SK-N-SH (cell line): ENCODE measurements at regions not wholly inside any gene's neighbourhood (a gene's known extent, or its start where the extent isn't known, plus 50 kb on each side); places are given as distances from the start of the nearest gene placed in this dataset.

Experiments used
- CTCF ChIA-PET: fragments of 300-600, 350-600 bp; formaldehyde crosslinking; extraction: SDS; loops from one replicate; lab custom pipeline; 2021; lab: Yijun Ruan, JAX
- POLR2A ChIA-PET: fragments of 350-600 bp; sonication (Branson Sonifier 250); formaldehyde crosslinking; extraction: SDS; loops from one replicate; lab custom pipeline; 2020; ENCODE audit warnings: antibody characterized with exemption, inconsistent platforms; lab: Yijun Ruan, JAX
- DNase-seq: peaks from one replicate; pipeline ENCODE4 v3.0.0; 2012
- H2AFZ ChIP-seq: fragments of 200-600 bp; sonication (generic); 2 replicates; pipeline ENCODE4 v1.8.1; 2016; ENCODE audit warnings: antibody characterized with exemption, mild to moderate bottlenecking, low read depth
- H3F3A ChIP-seq: fragments of 200-600 bp; sonication (generic); replicated peaks from 2 replicates; pipeline ENCODE3; 2016; ENCODE audit warnings: antibody characterized with exemption, mild to moderate bottlenecking; ENCODE audit not compliant: insufficient read depth
- H3K27ac ChIP-seq, 2 experiments: fragments of 200-500 bp in 1 of 2; fragments of 200-600 bp in 1 of 2; sonication (Bioruptor generic) in 1 of 2; sonication (generic), shearing (Covaris generic) in 1 of 2; 2 replicates each; pipeline versions ENCODE4 v1.5.1 to v1.6.1; 2014 to 2016; ENCODE audit warnings: low read depth in 2 of 2, inconsistent platforms in 1 of 2, low read length in 1 of 2, mild to moderate bottlenecking in 1 of 2, mixed read lengths in 1 of 2
- H3K27me3 ChIP-seq: fragments of 200-600 bp; sonication (generic), shearing (Covaris generic); 2 replicates; pipeline ENCODE4 v1.6.1; 2016; ENCODE audit warnings: mixed run types; ENCODE audit not compliant: insufficient read depth
- H3K36me3 ChIP-seq, 2 experiments: fragments of 200-500 bp in 1 of 2; fragments of 200-600 bp in 1 of 2; sonication (Bioruptor generic) in 1 of 2; sonication (generic) in 1 of 2; replicated peaks in 1 of 2; 2 replicates each; pipeline versions ENCODE3 to v1.5.1; 2014 to 2016; ENCODE audit warnings: low read length in 1 of 2, mild to moderate bottlenecking in 1 of 2; ENCODE audit not compliant: insufficient read depth in 2 of 2, control insufficient read depth in 1 of 2
- H3K4me1 ChIP-seq, 2 experiments: fragments of 200-500 bp in 1 of 2; fragments of 200-600 bp in 1 of 2; sonication (Bioruptor generic) in 1 of 2; sonication (generic), shearing (Covaris generic) in 1 of 2; 2 replicates each; pipeline versions ENCODE4 v1.5.1 to v1.6.1; 2014 to 2016; ENCODE audit warnings: low read depth in 1 of 2, low read length in 1 of 2, mixed run types in 1 of 2; ENCODE audit not compliant: insufficient read depth in 2 of 2, control insufficient read depth in 1 of 2
- H3K4me2 ChIP-seq: fragments of 200-600 bp; sonication (generic), shearing (Covaris generic); 2 replicates; pipeline ENCODE4 v1.6.1; 2017; ENCODE audit warnings: mixed run types
- H3K4me3 ChIP-seq, 2 experiments: fragments of 200-500 bp in 1 of 2; fragments of 200-600 bp in 1 of 2; sonication (Bioruptor generic) in 1 of 2; sonication (generic), shearing (Covaris generic) in 1 of 2; 2 replicates each; pipeline versions ENCODE4 v1.5.1 to v1.8.1; 2014 to 2016; ENCODE audit warnings: low read depth in 2 of 2, inconsistent platforms in 1 of 2, low read length in 1 of 2, mild to moderate bottlenecking in 1 of 2, mixed read lengths in 1 of 2, moderate library complexity in 1 of 2
- H3K79me2 ChIP-seq: fragments of 200-600 bp; sonication (generic); 2 replicates; pipeline ENCODE4 v1.8.1; 2017; ENCODE audit warnings: mild to moderate bottlenecking; ENCODE audit not compliant: insufficient read depth
- H3K9ac ChIP-seq: fragments of 200-600 bp; sonication (generic); 2 replicates; pipeline ENCODE4 v1.6.1; 2017; ENCODE audit warnings: mixed run types
- H3K9me2 ChIP-seq: fragments of 200-600 bp; sonication (generic); 2 replicates; pipeline ENCODE4 v1.6.1; 2017; ENCODE audit warnings: mixed run types
- H3K9me3 ChIP-seq: fragments of 200-600 bp; sonication (generic); 2 replicates; pipeline ENCODE4 v1.6.1; 2017; ENCODE audit warnings: mixed run types, mild to moderate bottlenecking, moderate library complexity
- H4K20me1 ChIP-seq: fragments of 200-600 bp; sonication (generic); 2 replicates; pipeline ENCODE4 v1.6.1; 2017; ENCODE audit warnings: mild to moderate bottlenecking, mixed run types; ENCODE audit not compliant: insufficient read depth
- CHD2 ChIP-seq: fragments of 150-350 bp; IDR thresholded peaks from 2 replicates; pipeline ENCODE4 v1.6.1; 2018; ENCODE audit warnings: low read length; ENCODE audit not compliant: partially characterized antibody
- ELF1 ChIP-seq: IDR thresholded peaks from 2 replicates; pipeline ENCODE4 v1.4.0; 2012
- FOSL2 ChIP-seq: IDR thresholded peaks from 2 replicates; pipeline ENCODE4 v1.4.0; 2012; ENCODE audit warnings: low read depth, mild to moderate bottlenecking, moderate library complexity, borderline replicate concordance
- GABPA ChIP-seq: IDR thresholded peaks from 2 replicates; pipeline ENCODE4 v1.4.0; 2012; ENCODE audit warnings: low read depth, mild to moderate bottlenecking
- GATA2 ChIP-seq: sonication (generic); formaldehyde crosslinking; IDR thresholded peaks from 2 replicates; pipeline ENCODE4 v1.5.0; 2020; ENCODE audit warnings: mild to moderate bottlenecking, missing genetic modification reagents
- JUND ChIP-seq: IDR thresholded peaks from 2 replicates; pipeline ENCODE4 v1.4.0; 2012
- MEF2A ChIP-seq: IDR thresholded peaks from 2 replicates; pipeline ENCODE4 v1.4.0; 2012; ENCODE audit warnings: low read depth, borderline replicate concordance
- MXI1 ChIP-seq: IDR thresholded peaks from 2 replicates; pipeline ENCODE4 v1.6.1; 2012; ENCODE audit warnings: mild to moderate bottlenecking, low read depth, low read length, improper control_type of control experiment
- NFIC ChIP-seq: IDR thresholded peaks from 2 replicates; pipeline ENCODE4 v1.4.0; 2012; ENCODE audit warnings: borderline replicate concordance
- RAD21 ChIP-seq: IDR thresholded peaks from 2 replicates; pipeline ENCODE4 v1.6.1; 2012; ENCODE audit warnings: mild to moderate bottlenecking, low read length
- RXRA ChIP-seq: IDR thresholded peaks from 2 replicates; pipeline ENCODE4 v1.4.0; 2012; ENCODE audit warnings: low read depth, mild to moderate bottlenecking, borderline replicate concordance
- SIN3A ChIP-seq: IDR thresholded peaks from 2 replicates; pipeline ENCODE4 v1.6.1; 2012; ENCODE audit warnings: low read depth, mild to moderate bottlenecking, low read length, moderate library complexity, borderline replicate concordance
- SMC3 ChIP-seq: IDR thresholded peaks from 2 replicates; pipeline ENCODE4 v1.6.1; 2012; ENCODE audit warnings: low read depth, low read length, improper control_type of control experiment
- TAF1 ChIP-seq: IDR thresholded peaks from 2 replicates; pipeline ENCODE4 v1.6.1; 2012; ENCODE audit warnings: low read depth, mild to moderate bottlenecking, low read length, moderate library complexity, borderline replicate concordance
- USF2 ChIP-seq: fragments of 150-350 bp; IDR thresholded peaks from 2 replicates; pipeline ENCODE4 v1.6.1; 2017; ENCODE audit warnings: antibody characterized with exemption, low read length, low read depth, borderline replicate concordance
- TF ChIP-seq, protein P1 (sequence below): fragments of 200-600 bp; sonication (generic); IDR thresholded peaks from 2 replicates; pipeline ENCODE4 v1.6.1; 2017; ENCODE audit warnings: antibody characterized with exemption, mild to moderate bottlenecking, moderate library complexity
- TF ChIP-seq, protein P2 (sequence below): IDR thresholded peaks from 2 replicates; pipeline ENCODE4; 2012
- TF ChIP-seq, protein P3 (sequence below): IDR thresholded peaks from 2 replicates; pipeline ENCODE4 v1.4.0; 2012; ENCODE audit warnings: low read depth, borderline replicate concordance

DNA sequence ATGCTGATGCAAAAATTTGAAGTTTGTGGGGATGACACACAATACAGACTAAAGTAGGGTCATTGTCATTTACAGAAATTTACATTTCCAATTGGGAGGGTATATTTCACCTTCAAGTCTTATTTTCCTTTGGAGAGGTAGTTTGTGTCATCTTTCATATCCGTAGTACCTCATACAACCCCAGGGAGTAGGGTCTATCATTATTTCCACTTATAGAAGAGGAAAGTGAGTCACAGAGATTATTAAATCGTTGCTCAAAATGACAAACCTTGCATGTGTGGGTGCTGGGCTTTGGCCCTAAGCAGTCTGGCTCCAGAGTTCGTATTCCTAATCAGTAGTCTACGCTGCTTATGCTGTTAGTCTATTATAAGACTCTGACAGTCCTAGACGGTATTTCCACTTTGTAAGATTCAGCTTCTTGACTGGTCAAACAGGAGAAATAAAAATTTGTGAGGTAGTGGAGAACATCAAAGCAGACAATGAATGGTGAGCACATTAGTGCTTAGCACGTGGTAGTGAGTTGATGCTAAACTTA lies 516.5 kb downstream of the PCDH7 start (continued):
- TF ChIP-seq RAD21 (no peak), FOSL2 (no peak), RXRA (no peak)

DNA sequence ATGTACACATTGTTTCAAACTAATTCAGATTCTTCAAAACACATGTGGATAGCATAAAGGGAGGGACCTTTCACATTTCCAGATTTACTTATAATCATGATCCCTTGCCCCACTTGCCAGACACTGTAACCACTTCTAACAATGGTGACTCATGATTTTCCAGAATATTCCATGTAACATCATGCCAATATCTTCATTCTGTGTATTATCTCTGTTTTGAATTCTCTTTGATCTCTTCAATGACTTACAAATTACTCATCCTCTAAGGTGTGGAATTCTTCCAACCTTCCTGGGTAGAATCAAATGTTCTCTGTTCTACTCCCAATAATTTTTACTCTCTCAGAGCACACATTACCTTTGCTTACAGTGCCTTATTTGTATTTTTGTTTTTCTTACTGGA lies 517.1 kb downstream of the PCDH7 start:
- Histone ChIP-seq H3K9ac (no peak overlapping the region), H3K4me1 (no peaks in the 10 kb centered on the region; a peak in 1 of 4 replicates), H3K9me3 (no peaks in the 10 kb centered on the region), H3K9me2 (no peaks in the 10 kb centered on the region), H4K20me1 (no peaks in the 10 kb centered on the region), H3K27ac (no peak overlapping the region), H3K27me3 (no peaks in the 10 kb centered on the region), H3K36me3 (no peaks in the 10 kb centered on the region), H3F3A (no peaks in the 10 kb centered on the region), H3K4me3 (no peak overlapping the region), H2AFZ (no peak overlapping the region), H3K79me2 (no peaks in the 10 kb centered on the region), H3K4me2 (no peak overlapping the region)
- ChIA-PET POLR2A (no interaction called here), CTCF (no interaction called here)
- no peak for DNase-seq
- TF ChIP-seq FOSL2 (no peak), GABPA (no peak), TAF1 (no peak), SIN3A (no peak), GATA2 (CRISPR knock-in tag) (no peak), USF2 (no peak)
- TF ChIP-seq, protein P1, sequence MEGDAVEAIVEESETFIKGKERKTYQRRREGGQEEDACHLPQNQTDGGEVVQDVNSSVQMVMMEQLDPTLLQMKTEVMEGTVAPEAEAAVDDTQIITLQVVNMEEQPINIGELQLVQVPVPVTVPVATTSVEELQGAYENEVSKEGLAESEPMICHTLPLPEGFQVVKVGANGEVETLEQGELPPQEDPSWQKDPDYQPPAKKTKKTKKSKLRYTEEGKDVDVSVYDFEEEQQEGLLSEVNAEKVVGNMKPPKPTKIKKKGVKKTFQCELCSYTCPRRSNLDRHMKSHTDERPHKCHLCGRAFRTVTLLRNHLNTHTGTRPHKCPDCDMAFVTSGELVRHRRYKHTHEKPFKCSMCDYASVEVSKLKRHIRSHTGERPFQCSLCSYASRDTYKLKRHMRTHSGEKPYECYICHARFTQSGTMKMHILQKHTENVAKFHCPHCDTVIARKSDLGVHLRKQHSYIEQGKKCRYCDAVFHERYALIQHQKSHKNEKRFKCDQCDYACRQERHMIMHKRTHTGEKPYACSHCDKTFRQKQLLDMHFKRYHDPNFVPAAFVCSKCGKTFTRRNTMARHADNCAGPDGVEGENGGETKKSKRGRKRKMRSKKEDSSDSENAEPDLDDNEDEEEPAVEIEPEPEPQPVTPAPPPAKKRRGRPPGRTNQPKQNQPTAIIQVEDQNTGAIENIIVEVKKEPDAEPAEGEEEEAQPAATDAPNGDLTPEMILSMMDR = no peak
- TF ChIP-seq, protein P2, sequence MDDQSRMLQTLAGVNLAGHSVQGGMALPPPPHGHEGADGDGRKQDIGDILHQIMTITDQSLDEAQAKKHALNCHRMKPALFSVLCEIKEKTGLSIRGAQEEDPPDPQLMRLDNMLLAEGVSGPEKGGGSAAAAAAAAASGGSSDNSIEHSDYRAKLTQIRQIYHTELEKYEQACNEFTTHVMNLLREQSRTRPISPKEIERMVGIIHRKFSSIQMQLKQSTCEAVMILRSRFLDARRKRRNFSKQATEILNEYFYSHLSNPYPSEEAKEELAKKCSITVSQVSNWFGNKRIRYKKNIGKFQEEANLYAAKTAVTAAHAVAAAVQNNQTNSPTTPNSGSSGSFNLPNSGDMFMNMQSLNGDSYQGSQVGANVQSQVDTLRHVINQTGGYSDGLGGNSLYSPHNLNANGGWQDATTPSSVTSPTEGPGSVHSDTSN = no peak

- H3K27me3 ChIP-seq = no peaks in the 10 kb centered on the region
- no peak overlapping the region for H2AFZ ChIP-seq
- H3K36me3 ChIP-seq = no peaks in the 10 kb centered on the region
- no peak overlapping the region for H3K4me3 ChIP-seq
- no peak overlapping the region for H3K9ac ChIP-seq
- no peaks in the 10 kb centered on the region for H4K20me1 ChIP-seq
- DNase-seq = no peak
- ChIA-PET POLR2A (no interaction called here), CTCF (no interaction called here)
- H3K4me2 ChIP-seq = no peak overlapping the region
- H3K27ac ChIP-seq = no peak overlapping the region
- H3F3A ChIP-seq = no peaks in the 10 kb centered on the region
- no peaks in the 10 kb centered on the region for H3K9me3 ChIP-seq
- no peaks in the 10 kb centered on the region for H3K9me2 ChIP-seq
- no peaks in the 10 kb centered on the region for H3K79me2 ChIP-seq
- no peaks in the 10 kb centered on the region; a peak in 1 of 4 replicates for H3K4me1 ChIP-seq
- no peak for TF ChIP-seq GATA2 (CRISPR knock-in tag)
- TF ChIP-seq MEF2A = no peak
- TF ChIP-seq MXI1 = no peak
- no peak for TF ChIP-seq JUND
- TF ChIP-seq FOSL2 = no peak
- TF ChIP-seq, protein P1 = no peak
- no peak for TF ChIP-seq CHD2
- no peak for TF ChIP-seq SMC3
- TF ChIP-seq, protein P3, sequence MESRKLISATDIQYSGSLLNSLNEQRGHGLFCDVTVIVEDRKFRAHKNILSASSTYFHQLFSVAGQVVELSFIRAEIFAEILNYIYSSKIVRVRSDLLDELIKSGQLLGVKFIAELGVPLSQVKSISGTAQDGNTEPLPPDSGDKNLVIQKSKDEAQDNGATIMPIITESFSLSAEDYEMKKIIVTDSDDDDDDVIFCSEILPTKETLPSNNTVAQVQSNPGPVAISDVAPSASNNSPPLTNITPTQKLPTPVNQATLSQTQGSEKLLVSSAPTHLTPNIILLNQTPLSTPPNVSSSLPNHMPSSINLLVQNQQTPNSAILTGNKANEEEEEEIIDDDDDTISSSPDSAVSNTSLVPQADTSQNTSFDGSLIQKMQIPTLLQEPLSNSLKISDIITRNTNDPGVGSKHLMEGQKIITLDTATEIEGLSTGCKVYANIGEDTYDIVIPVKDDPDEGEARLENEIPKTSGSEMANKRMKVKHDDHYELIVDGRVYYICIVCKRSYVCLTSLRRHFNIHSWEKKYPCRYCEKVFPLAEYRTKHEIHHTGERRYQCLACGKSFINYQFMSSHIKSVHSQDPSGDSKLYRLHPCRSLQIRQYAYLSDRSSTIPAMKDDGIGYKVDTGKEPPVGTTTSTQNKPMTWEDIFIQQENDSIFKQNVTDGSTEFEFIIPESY = no peak
- TF ChIP-seq NFIC = no peak
- TF ChIP-seq ELF1 = no peak
Observed at GRCh38 chr4:31239886-31240285, 519.7 kb downstream of the PCDH7 start.
